Neural progenitor cell (in vitro differentiated cells): ENCODE measurements at regions not wholly inside any gene's neighbourhood (a gene's known extent, or its start where the extent isn't known, plus 50 kb on each side); places are given as distances from the start of the nearest gene placed in this dataset.

Source experiments
- EZH2 ChIP-seq: fragments of 200-600 bp; sonication (generic); IDR thresholded peaks from 2 replicates; pipeline ENCODE4 v1.6.1; 2017; ENCODE audit warnings: antibody characterized with exemption, mild to moderate bottlenecking, moderate library complexity
- EZH2phosphoT487 ChIP-seq: fragments of 200-600 bp; sonication (generic); IDR thresholded peaks from 2 replicates; pipeline ENCODE4 v1.6.1; 2017; ENCODE audit warnings: antibody characterized with exemption
- TF ChIP-seq, protein P1 (sequence below): fragments of 200-600 bp; sonication (generic); IDR thresholded peaks from 2 replicates; pipeline ENCODE4 v1.5.1; 2017; ENCODE audit warnings: antibody characterized with exemption, mild to moderate bottlenecking

DNA sequence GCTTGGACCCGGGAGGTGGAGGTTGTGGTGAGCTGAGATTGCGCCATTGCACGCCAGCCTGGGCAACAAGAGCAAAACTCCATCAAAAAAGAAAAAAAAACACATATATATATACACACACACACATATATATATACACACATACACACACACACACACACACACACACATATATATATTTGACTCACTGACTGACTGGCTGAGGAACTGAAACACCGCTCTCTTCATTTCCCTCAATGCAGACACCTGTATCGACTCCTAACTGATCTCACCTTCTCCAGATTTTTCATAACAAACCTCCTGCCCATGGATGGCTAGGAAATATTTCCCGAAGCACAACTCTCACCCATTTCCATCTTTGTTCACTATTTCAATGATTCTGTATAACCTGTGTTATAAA is 140.7 kb upstream of the ANO3 start:
- TF ChIP-seq, protein P1, sequence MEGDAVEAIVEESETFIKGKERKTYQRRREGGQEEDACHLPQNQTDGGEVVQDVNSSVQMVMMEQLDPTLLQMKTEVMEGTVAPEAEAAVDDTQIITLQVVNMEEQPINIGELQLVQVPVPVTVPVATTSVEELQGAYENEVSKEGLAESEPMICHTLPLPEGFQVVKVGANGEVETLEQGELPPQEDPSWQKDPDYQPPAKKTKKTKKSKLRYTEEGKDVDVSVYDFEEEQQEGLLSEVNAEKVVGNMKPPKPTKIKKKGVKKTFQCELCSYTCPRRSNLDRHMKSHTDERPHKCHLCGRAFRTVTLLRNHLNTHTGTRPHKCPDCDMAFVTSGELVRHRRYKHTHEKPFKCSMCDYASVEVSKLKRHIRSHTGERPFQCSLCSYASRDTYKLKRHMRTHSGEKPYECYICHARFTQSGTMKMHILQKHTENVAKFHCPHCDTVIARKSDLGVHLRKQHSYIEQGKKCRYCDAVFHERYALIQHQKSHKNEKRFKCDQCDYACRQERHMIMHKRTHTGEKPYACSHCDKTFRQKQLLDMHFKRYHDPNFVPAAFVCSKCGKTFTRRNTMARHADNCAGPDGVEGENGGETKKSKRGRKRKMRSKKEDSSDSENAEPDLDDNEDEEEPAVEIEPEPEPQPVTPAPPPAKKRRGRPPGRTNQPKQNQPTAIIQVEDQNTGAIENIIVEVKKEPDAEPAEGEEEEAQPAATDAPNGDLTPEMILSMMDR = no peak
- no peak for TF ChIP-seq EZH2
- TF ChIP-seq EZH2phosphoT487 = no peak
